Stimulated activated memory B cell treated with anti-CD40 and anti-IgM and Interleukin-4, amounts not matched to agents 10 μg/mL and 1 μg/mL and 100 μg/mL, for 72 hours (primary cell): ENCODE measurements at regions not wholly inside any gene's neighbourhood (a gene's known extent, or its start where the extent isn't known, plus 50 kb on each side); places are given as distances from the start of the nearest gene placed in this dataset.

Experiments
- ATAC-seq: fragments of 150-1000 bp; cut with Tn5 transposase; 2 replicates; pipeline ENCODE4 v1.10.0; 2021
- H3K27ac Mint-ChIP-seq: one replicate; pipeline ENCODE4 v1.8.0; 2022; ENCODE audit warnings: mild to moderate bottlenecking, mixed read lengths
- H3K27me3 Mint-ChIP-seq: one replicate; pipeline ENCODE4 v1.8.0; 2022; ENCODE audit warnings: mixed read lengths
- H3K36me3 Mint-ChIP-seq: one replicate; pipeline ENCODE4 v1.8.0; 2022; ENCODE audit warnings: mixed read lengths
- H3K4me1 Mint-ChIP-seq: one replicate; pipeline ENCODE4 v1.8.0; 2022; ENCODE audit warnings: mixed read lengths
- H3K4me3 Mint-ChIP-seq: one replicate; pipeline ENCODE4 v1.8.0; 2022; ENCODE audit warnings: mild to moderate bottlenecking, moderate library complexity, mixed read lengths
- H3K9me3 Mint-ChIP-seq: one replicate; pipeline ENCODE4 v1.8.0; 2022; ENCODE audit warnings: mixed read lengths

- Mint-ChIP-seq H3K27me3 (no peaks in the 10 kb centered on the region), H3K36me3 (no peaks in the 10 kb centered on the region), H3K9me3 (no peaks in the 10 kb centered on the region), H3K4me1 (peaks cover 12% of the 10 kb centered on the region), H3K27ac (no peak overlapping the region), H3K4me3 (no peak overlapping the region)
- no peak for ATAC-seq
Measured at GRCh38 chr2:144690771-144691170, 170.9 kb upstream of the ZEB2 start.

- peak; percentile 64 for ATAC-seq
- peaks cover 29% of the 10 kb centered on the region for H3K4me1 Mint-ChIP-seq
- no peaks in the 10 kb centered on the region for H3K36me3 Mint-ChIP-seq
- no peaks in the 10 kb centered on the region for H3K9me3 Mint-ChIP-seq
- H3K27ac Mint-ChIP-seq: no peak overlapping the region
- no peak overlapping the region for H3K4me3 Mint-ChIP-seq
- no peaks in the 10 kb centered on the region for H3K27me3 Mint-ChIP-seq
Measured at GRCh38 chr2:144686518-144687215, 166.7 kb upstream of the ZEB2 start.

DNA sequence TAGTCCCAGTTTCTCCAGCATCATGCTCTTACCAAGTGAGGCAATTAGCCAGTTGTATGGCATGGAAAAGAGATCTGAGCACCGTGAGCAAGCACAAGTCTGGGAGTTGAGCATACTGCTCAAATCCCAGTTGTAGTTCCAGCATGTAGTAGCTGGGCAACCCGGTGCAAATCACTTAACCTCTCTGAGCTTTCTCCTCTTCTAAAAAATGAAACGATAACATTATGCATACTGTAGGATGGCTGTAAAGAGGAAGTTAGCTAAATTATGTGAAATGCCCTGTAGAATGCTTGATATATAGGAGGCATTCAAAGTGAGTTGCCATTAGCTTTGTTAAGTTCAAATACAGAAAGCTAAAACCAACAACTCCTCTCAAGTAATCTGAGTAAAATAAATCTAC, 164.0 kb upstream of the ZEB2 start:
- Mint-ChIP-seq H3K9me3 (no peaks in the 10 kb centered on the region), H3K4me3 (no peak overlapping the region), H3K36me3 (no peaks in the 10 kb centered on the region), H3K4me1 (peaks cover 32% of the 10 kb centered on the region), H3K27ac (no peak overlapping the region), H3K27me3 (no peaks in the 10 kb centered on the region)
- ATAC-seq: no peak

GRCh38 chr2:144683107-144683753, 163.3 kb upstream of the ZEB2 start:
- no peaks in the 10 kb centered on the region for H3K27me3 Mint-ChIP-seq
- H3K36me3 Mint-ChIP-seq: no peaks in the 10 kb centered on the region
- ATAC-seq: no peak
- H3K27ac Mint-ChIP-seq: no peak overlapping the region
- no peak overlapping the region for H3K4me3 Mint-ChIP-seq
- H3K9me3 Mint-ChIP-seq: no peaks in the 10 kb centered on the region
- H3K4me1 Mint-ChIP-seq: peaks cover 39% of the 10 kb centered on the region

DNA sequence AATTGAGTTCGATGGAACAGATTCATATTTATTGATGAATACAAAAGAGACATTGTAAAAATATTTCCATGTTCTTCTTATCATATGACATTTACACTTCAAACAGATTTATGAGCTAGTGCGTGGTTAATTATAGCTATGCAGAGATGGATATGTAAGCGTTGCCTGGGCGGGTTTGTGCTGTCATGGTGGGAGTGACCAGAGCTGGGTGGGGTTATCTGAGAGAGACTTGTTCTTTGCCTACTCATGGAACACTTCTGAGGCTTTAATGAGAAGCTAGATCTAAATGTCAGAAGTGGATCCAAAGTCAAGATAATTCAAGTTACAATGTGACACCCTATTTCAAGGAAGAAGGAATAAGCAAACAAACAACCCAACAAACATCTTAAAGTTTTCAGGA, 162.3 kb upstream of the ZEB2 start:
- Mint-ChIP-seq H3K27ac (no peak overlapping the region), H3K4me3 (no peak overlapping the region), H3K36me3 (no peaks in the 10 kb centered on the region), H3K4me1 (peaks cover 39% of the 10 kb centered on the region), H3K9me3 (no peaks in the 10 kb centered on the region), H3K27me3 (no peaks in the 10 kb centered on the region)
- no peak for ATAC-seq

- no peak overlapping the region for H3K27ac Mint-ChIP-seq
- H3K9me3 Mint-ChIP-seq: no peaks in the 10 kb centered on the region
- peaks cover 30% of the 10 kb centered on the region for H3K4me1 Mint-ChIP-seq
- no peaks in the 10 kb centered on the region for H3K27me3 Mint-ChIP-seq
- no peaks in the 10 kb centered on the region for H3K36me3 Mint-ChIP-seq
- no peak overlapping the region for H3K4me3 Mint-ChIP-seq
- no peak for ATAC-seq
Measured at GRCh38 chr2:144681389-144681788, 161.5 kb upstream of the ZEB2 start.

DNA sequence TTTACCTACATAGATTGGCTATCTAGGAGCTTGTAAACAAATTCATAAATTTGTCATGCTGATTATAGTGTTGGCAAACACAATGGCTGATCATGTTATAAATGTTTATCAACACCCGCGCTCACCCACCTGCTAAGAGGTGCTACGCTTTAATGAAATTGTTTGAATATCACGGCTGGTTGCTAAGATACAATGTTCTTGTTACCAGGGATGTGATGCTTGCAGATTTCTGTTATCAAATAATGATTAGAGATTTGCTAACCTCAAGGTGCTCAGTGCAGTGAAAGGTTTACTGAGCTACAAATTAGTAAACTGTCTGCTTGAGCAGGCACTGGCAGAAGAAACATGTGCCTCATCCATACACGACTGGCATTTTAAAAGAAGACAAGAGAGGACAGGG, 160.0 kb upstream of the ZEB2 start:
- Mint-ChIP-seq H3K36me3 (no peaks in the 10 kb centered on the region), H3K27ac (no peak overlapping the region), H3K9me3 (no peaks in the 10 kb centered on the region), H3K4me3 (no peak overlapping the region), H3K4me1 (peaks cover 27% of the 10 kb centered on the region), H3K27me3 (no peaks in the 10 kb centered on the region)
- no peak for ATAC-seq

DNA sequence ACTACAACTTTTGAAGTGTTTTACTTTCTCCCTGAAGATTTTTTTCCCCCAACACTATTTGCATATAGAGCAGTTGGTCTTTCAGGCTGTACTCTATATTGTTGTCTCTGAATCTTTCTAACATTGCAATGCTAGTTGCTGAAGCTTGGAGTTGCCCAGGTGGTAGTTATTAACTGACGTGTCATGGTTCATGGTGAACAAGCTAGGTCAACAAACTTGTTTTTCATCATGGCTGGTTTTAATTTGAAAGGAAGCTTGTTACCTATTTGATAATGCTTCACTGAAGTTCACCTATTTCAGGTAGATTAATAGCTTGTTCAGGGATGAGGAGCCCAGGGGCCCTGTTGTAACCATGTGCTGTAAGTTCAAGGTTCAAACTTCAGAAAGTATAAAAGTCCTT, 158.8 kb upstream of the ZEB2 start:
- no peaks in the 10 kb centered on the region for H3K27me3 Mint-ChIP-seq
- H3K27ac Mint-ChIP-seq: no peak overlapping the region
- no peaks in the 10 kb centered on the region for H3K36me3 Mint-ChIP-seq
- H3K9me3 Mint-ChIP-seq: no peaks in the 10 kb centered on the region
- peaks cover 24% of the 10 kb centered on the region for H3K4me1 Mint-ChIP-seq
- no peak overlapping the region for H3K4me3 Mint-ChIP-seq
- no peak for ATAC-seq

DNA sequence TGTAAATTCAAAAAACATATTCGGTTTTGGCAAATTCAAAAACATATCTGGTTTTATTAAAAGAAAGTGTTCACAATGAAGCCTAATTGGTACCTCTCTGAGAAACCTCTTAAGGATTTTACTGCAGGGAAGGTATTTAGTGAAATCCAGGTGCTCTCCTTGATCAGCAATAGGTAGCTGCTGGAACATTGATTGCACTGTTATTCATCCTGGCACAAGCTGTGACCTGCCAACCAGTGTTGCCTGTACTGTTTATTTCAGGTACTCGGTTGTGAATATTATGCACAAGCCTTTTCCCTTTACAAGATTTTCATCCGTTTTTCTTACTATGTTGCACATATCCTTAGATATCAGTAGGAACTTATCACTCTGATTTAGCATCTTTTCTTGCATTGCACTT, 155.8 kb upstream of the ZEB2 start:
- H3K36me3 Mint-ChIP-seq: no peaks in the 10 kb centered on the region
- H3K9me3 Mint-ChIP-seq: no peaks in the 10 kb centered on the region
- no peak overlapping the region for H3K4me3 Mint-ChIP-seq
- peaks cover 21% of the 10 kb centered on the region for H3K4me1 Mint-ChIP-seq
- no peak overlapping the region for H3K27ac Mint-ChIP-seq
- no peaks in the 10 kb centered on the region for H3K27me3 Mint-ChIP-seq
- ATAC-seq: no peak

DNA sequence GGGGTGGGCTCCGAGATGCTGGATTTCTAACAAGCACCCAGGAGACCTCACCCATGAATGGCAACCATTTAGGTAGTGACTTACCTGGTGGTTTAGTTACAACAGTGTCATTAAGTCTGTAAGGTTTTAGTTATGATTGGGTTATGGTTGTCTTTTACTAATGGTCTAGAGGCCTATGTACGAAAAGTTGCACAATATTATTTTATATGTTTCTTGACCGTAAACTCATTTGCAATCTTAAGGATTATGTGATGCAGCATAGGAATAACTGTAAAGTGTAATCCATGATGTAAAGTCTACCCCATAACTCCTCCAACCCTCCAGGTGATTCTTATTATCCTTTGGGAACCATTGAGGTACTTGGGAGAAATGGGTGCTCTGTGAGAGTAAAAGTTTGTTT, 155.4 kb upstream of the ZEB2 start:
- no peaks in the 10 kb centered on the region for H3K27me3 Mint-ChIP-seq
- no peak overlapping the region for H3K27ac Mint-ChIP-seq
- H3K4me1 Mint-ChIP-seq: peaks cover 21% of the 10 kb centered on the region
- no peaks in the 10 kb centered on the region for H3K9me3 Mint-ChIP-seq
- no peak overlapping the region for H3K4me3 Mint-ChIP-seq
- no peaks in the 10 kb centered on the region for H3K36me3 Mint-ChIP-seq
- no peak for ATAC-seq

- ATAC-seq: no peak
- no peaks in the 10 kb centered on the region for H3K27me3 Mint-ChIP-seq
- no peak overlapping the region for H3K27ac Mint-ChIP-seq
- no peaks in the 10 kb centered on the region for H3K36me3 Mint-ChIP-seq
- H3K9me3 Mint-ChIP-seq: no peaks in the 10 kb centered on the region
- peaks cover 29% of the 10 kb centered on the region for H3K4me1 Mint-ChIP-seq
- no peak overlapping the region for H3K4me3 Mint-ChIP-seq
Measured at GRCh38 chr2:144674071-144674470, 154.2 kb upstream of the ZEB2 start.

- Mint-ChIP-seq H3K36me3 (no peaks in the 10 kb centered on the region), H3K4me1 (peaks cover 23% of the 10 kb centered on the region), H3K27me3 (no peaks in the 10 kb centered on the region), H3K27ac (no peak overlapping the region), H3K9me3 (no peaks in the 10 kb centered on the region), H3K4me3 (no peak overlapping the region)
- ATAC-seq: no peak
Measured at GRCh38 chr2:144673456-144673855, 153.5 kb upstream of the ZEB2 start.

- Mint-ChIP-seq H3K4me3 (no peak overlapping the region), H3K9me3 (no peaks in the 10 kb centered on the region), H3K27ac (no peak overlapping the region), H3K36me3 (no peaks in the 10 kb centered on the region), H3K4me1 (peaks cover 21% of the 10 kb centered on the region), H3K27me3 (no peaks in the 10 kb centered on the region)
- peak; percentile 75 for ATAC-seq
Measured at GRCh38 chr2:144671695-144672455, 152.0 kb upstream of the ZEB2 start.

DNA sequence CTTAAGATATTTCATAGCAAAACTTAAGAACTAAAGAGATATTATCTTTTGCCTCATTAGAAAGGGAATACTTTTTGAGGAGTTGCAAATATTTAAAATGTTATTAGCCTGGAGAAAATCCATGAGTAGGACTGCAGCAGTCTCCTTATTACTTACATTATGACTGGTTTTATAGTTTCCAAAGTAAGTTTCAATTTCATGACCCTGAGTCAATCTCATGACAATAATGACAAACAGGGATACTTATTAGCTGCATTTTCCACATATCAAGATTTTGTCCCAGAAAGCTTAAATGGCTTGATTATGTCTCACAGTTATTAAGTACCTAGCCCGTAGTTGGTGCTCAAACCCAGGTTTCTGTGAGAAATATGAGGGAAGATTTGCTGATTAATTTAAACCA, 150.8 kb upstream of the ZEB2 start:
- Mint-ChIP-seq H3K9me3 (no peaks in the 10 kb centered on the region), H3K27me3 (no peaks in the 10 kb centered on the region), H3K27ac (no peak overlapping the region), H3K4me1 (peaks cover 21% of the 10 kb centered on the region), H3K36me3 (no peaks in the 10 kb centered on the region), H3K4me3 (no peak overlapping the region)
- ATAC-seq: no peak

- H3K9me3 Mint-ChIP-seq: no peaks in the 10 kb centered on the region
- no peaks in the 10 kb centered on the region for H3K27me3 Mint-ChIP-seq
- H3K4me1 Mint-ChIP-seq: peaks cover 21% of the 10 kb centered on the region
- no peaks in the 10 kb centered on the region for H3K36me3 Mint-ChIP-seq
- H3K4me3 Mint-ChIP-seq: no peak overlapping the region
- ATAC-seq: no peak
- no peak overlapping the region for H3K27ac Mint-ChIP-seq
Measured at GRCh38 chr2:144670080-144670479, 150.2 kb upstream of the ZEB2 start.
